HG02678 (cell line): ENCODE measurements at regions not wholly inside any gene's neighbourhood (a gene's known extent, or its start where the extent isn't known, plus 50 kb on each side); places are given as distances from the start of the nearest gene placed in this dataset.

Experiments
- ATAC-seq: cut with Tn5 transposase; IDR thresholded peaks from one replicate; pipeline ENCODE4 v1.9.1; 2021; ENCODE audit warnings: mild to moderate bottlenecking, moderate library complexity; ENCODE audit not compliant: unreplicated experiment

DNA sequence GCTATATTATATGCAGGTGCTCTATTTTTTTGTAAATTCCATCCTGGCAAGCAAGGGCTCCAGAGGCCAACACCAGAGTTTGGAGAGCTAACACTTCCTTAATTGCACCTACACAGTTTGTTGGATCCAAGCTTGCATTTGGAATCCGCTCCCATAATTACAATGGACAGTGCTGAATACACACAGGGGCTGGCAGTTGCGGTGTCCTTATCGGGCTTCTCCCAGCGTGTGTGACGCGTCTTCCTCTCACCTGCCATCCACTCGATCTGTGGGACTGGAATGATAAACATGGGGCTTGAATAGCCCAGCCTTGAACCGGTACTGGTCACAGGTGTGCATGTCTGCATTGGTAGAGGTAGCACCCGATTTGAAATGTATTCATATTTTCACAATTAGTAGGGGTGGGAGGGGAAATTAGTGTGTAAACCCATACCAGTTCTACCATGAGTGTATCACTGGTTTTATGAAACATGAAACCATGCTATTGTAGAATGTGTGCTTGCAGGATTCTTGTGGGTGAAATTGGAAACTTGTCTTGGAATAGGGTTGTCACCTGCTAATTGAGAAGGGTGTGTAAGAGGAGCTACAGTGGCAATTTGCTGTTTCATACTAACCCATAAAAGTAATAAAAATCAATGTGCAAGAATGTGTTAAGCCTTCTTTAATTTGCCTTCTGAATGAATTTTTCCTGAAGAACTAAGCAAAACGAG, 316.5 kb downstream of the WDR11 start:
- ATAC-seq, result no peak

GRCh38 chr10:121168545-121169216, 317.5 kb downstream of the WDR11 start:
- no peak for ATAC-seq

DNA sequence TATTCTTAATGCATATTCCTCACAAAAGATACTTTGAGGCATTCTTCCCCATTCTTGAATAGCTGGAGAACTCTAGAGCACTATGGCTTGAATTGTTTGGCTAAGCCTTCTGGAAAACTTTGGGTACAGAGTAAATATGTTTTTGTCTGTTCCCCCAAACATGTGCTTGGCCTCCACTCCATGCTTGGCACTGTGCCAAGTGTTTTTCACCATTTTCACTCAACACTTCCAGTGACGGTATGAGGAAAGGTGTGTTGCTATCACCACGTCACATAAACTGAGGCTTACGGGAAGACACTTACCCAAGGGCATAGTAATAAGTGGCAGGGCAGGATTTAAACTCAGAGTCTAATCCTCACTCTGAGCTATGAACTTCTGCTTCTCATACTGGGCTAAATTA, 318.2 kb downstream of the WDR11 start:
- no peak for ATAC-seq

GRCh38 chr10:121171825-121172787, 320.9 kb downstream of the WDR11 start:
- ATAC-seq, result no peak

GRCh38 chr10:121179006-121179405, 327.8 kb downstream of the WDR11 start:
- no peak for ATAC-seq

- no peak for ATAC-seq
Measured at GRCh38 chr10:121182219-121182618, 331.1 kb downstream of the WDR11 start.

DNA sequence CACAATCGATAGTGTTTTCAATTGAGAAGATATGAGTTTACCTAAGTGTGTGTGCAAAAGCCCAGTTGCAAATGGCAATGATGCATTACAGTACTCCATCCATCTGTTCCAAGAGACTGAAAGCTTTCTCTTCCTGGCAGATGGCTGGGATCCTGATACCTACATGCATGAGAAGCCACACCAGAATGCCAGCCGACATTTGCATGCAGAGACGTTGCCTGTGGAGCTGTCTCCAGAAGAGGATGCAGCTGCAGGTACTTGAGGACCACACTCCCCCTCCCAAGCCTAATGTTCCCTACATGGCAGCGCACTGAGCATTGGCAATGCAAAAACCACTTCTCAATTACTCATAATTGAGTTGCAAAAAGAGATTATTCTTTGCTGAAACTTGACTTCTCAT, 332.1 kb downstream of the WDR11 start:
- no peak for ATAC-seq

GRCh38 chr10:121183707-121184106, 332.5 kb downstream of the WDR11 start:
- ATAC-seq, result no peak

GRCh38 chr10:121185816-121186455, 334.8 kb downstream of the WDR11 start:
- ATAC-seq, result no peak

DNA sequence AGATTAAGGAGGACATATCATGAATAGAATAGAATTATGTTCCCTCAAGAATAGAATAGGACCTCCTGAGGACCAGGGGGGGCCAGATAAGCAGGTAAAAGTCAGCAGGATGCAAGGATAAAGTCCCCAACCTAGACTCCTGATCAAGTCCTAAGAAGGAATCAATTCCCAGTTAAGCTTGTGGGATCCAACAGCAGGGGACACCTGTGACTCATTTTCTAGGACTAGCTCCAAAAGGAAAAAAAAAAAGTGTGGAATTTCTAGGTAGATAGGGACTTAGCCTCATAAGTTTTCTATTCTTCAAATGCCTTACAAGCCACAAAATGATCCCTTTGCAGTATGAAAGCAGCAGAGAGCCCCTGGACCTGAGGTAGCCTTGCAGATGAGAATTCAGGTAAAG, 336.2 kb downstream of the WDR11 start:
- ATAC-seq, result no peak

DNA sequence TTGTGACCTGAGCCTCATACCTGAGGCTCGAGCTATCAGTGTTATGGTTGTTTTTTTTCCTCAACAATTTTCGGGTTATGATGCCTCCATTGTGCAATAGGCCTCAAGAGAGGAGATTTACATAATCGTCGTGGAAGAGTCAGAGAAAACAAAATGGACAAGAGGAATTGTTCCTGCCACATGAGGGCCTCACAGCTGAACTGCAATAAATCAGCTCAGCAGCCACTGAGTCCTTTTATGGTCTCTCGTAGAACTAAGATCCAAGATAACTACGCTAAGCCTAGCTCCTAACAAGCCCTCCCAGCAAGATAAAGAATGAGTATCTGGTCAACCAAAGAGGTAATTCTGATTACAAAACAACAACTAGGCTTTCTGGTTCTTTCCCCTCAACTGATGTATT, 336.8 kb downstream of the WDR11 start:
- no peak for ATAC-seq

DNA sequence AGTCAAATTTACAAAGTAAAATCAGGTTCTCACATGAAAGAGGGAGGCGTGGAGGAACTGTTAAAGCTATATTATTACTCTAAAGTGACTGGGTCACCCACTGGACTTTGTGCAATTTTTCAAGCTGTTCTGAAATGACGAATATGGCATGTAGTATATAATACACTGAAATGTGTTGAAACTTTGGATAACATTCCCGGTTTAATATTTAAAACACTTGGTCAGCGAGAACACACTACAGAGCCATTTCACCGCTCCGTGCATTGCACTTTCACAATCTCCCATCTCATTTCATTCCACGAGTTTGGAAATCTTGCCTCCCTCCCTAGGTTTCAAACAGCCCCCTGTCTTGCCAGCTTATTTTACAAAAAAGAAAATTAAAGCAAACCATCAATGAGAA, 337.9 kb downstream of the WDR11 start:
- no peak for ATAC-seq

- no peak for ATAC-seq
Measured at GRCh38 chr10:121194696-121195523, 343.7 kb downstream of the WDR11 start.

DNA sequence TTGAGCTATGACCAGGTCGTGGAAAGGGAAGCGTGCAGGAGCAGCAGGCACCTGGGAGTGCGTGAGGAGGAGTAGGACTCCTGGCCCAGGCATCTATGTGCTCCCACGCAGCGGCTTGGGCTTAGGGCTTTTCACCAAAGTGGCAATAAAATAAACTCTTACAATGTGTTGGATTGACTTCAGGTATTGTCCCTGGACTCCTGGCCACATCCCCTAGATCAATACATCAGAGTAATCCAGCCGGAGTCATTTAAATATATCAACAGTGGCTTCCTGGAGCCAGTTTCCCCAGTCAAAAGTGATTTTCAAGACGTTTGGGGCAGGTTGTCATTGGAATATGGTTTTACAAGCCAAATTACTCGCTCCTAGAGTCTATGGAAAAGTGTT, 344.4 kb downstream of the WDR11 start:
- ATAC-seq, result no peak

GRCh38 chr10:121199081-121199480, 347.9 kb downstream of the WDR11 start:
- no peak for ATAC-seq

DNA sequence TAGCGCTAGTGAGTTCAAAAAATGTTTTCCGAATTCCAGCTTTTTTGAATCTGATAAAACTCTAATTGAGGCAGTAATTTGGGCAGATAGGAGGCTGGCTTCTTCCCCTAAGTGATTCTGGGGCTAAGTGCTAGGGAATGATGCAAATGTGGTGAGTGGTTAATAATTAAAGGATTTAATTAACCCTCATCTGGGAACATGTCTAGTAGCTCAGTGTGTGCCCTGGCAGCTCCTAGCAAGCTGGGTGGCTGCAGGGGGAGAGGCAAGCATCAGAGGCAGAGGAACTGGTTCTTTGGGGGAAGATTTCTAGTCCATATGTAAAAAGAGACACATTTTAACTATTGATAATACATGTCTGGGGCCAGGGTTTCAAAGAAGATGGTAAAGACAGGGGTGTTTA, 354.5 kb downstream of the WDR11 start:
- no peak for ATAC-seq

DNA sequence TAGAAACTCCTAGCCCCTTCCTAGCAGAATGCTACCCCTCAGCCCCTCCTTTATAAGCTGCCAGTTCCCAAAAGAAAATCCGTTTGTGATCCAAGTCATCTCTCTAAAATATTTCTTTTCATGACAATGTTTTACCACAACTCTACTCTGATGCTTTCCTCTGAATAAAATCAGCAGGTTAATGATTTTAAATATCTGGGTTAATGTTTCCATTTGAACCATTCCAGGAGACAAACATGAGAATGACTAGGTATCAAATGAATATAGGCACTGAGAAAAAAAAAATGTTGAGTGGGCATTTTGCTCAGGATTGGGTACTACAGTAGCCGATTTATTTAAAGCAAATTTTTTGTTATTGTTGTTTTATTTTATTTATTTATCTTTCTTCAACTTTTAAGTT, 360.3 kb downstream of the WDR11 start:
- ATAC-seq, result no peak

DNA sequence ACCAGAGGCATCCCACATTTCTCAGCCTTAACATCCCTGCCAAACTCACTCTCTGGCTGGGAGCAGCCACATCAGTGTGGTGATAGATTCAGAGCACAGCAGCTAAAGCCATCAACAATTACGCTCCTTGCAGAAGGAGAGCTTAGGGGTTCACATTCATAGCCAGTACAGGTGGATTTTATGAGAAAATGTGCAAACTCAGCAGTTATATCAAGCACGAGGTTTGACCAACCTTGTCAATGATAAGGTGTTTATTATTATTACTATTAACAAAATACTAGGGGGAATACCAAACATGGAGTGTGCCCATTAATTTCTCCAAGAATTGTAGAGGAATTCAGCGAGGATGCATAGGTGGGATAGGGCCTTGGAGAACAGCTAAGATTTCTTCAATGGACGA, 362.3 kb downstream of the WDR11 start:
- no peak for ATAC-seq

DNA sequence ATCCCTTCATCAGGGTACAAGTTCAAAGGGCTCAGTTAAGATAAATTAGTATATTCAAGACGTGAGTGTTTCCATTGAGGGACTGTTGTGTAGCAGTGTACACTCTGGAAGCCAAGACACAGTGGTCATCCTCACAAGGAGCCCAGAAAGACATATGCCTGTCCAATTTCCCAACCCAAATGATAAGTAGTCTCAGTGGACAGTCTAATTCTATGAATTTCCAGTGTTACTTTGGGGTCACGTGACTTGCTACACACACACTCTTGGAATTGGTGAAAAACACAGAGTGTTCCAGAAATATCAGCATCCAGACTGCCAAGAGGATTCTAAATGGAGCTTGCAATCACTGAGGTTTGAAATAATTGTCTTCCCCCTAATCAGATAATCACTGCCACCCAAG, 365.1 kb downstream of the WDR11 start:
- no peak for ATAC-seq

DNA sequence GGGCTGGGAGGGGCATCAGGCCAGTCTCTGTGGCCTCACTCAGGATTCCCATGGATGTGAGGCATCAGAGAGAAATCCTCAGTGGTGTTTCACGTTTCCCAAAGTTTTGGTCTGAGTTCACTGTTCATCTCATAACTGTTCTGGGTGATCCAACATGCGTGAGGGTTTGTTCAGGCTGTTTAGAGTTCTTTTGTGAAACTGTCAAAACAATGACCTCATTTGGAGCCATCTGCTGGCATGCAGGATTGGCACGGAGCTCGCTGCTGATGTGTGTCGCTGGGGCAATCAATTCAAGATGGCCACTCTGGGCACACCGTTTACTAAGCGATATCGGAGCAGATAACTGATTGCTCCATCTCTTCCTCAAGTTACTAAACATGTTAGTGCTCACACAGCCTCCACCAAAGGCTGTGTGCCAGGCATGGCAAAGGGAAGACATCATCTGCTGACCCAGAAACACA, 365.6 kb downstream of the WDR11 start:
- no peak for ATAC-seq
